ENCODE measurements at regions not wholly inside any gene's neighbourhood (a gene's known extent, or its start where the extent isn't known, plus 50 kb on each side); places are given as distances from the start of the nearest gene placed in this dataset.

DNA sequence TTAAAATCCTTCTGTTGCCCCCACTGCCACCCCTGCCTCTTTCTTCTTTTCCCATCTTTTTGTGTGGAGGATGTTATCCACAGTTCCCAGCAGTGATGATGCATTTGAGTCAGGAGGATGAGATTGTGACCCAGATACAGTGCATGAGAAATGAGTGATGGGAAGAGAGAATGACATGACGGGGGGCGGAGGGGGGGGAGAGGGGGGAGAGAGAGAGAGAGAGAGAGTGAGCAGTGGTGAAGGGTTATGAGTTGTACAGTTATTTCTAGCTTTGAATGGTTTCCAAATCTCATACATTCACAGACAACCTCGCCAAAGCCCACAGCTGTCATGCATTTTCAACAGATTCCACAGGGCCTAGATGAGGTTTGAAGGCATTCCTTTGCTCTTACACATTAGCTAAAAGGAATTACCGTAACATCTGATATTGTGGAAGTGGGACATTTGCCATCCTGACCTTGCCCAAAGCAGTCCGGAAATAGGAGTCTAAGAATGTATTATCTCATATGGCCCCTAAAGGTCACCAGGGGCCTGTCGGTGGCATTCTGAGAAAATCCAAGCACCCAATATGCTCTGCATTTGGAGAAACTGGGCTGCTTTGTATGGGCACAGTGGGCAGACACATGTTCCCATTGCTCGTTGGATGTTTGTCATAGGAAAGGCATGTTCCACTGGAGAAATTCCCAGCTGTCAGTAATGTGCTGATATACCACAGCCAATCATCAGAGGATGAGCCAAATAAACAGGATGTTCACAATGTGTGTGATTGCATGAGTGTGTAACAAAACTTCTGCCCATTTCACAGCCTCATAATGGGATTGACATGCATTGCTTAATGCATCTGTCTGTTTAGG is 435.8 kb downstream of the SPRY1 start:
- in situ Hi-C loops (cut with HindIII; ENCODE audit: low sequenced_read_pairs): no loop called here

DNA sequence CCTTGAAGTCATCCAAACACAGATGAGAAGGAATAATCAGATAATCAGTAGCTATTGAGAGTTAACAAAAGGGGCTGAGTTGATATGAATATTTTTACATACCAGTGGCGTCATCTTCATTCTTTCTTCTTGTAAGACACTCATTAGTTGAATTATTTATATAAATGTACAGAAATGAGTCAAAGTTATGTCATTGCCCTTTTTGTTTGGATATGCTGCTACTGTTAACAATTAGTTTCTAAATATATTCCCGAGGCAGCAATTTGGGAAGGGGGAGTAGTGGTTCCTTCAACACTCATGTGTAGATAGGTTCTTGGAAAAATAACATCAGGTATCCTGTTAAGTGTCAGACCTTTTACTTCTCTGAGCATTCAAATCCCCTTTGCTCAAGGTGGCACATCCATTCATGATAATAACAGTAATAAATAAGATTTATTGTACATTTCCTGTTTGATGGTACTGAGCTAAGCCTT is 436.6 kb downstream of the SPRY1 start:
- in situ Hi-C loops (cut with HindIII; ENCODE audit: low sequenced_read_pairs): no loop called here

DNA sequence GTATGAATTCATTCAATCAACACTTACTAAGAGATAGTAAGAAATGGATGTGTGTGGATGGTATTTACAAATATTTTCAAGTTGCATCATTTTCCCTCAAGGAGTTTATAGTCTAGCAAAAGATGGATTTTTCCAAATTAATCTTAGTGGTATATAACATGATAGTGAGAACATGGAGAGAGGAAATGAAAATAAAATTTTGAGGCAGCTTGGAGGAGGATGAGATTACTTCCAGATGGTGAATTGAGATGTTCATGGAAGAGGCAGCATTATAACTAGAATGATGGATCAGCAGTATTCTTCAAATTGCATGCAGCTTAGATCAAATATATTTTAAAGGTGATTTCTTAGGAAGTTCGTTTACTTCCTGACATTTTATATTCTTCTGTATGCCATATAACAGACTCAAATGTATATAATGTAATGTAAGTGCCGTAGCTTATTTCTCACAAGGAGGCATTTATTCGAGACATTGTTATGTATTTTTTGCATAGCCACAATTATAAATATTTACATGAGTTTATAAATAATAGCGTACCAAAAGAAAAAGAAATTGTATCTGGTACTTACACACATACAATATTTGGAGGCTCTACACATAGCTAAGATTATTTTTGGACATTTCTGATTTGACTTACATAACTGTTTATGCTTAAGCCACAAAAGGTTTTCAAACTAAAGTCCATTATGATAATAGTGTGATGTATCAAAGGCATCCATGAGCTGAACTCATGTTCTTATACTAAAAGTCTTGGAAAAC is 439.4 kb downstream of the SPRY1 start:
- in situ Hi-C loops (cut with HindIII; ENCODE audit: low sequenced_read_pairs): no loop called here

DNA sequence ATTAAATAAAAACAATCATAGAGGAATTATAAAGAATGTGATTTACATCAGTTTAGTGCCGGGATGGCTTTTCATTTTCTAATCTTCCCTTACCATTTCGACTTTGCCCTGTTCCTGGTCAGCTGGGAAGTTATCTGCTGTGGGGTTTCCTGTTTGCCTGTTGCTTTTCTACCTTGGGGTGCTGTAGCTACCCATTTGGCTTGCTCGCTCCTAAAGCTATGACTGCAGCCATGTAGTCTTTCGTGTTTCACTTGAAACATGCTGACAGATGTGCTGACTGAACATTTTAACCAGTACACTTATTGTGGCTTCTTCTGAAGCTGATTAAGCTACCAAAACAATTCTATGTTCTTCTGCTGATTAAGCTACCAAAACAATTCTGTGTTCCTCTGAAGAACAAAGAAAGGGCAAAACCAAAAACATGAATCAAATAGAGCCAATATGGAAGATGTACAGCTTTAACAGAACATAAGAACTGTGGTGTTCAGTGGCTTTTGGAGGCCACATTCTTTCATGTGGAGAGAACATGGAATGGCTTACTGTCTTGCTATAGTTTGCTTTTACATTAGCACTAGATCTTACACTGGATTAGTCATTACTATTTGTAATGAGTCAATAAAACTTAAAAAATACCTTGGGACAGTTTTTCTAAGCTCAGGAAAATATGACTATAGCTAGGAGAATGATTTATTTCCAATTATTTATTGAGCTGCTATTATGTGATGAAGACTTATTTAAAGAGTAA is 440.4 kb downstream of the SPRY1 start:
- in situ Hi-C loops (cut with HindIII; ENCODE audit: low sequenced_read_pairs): no loop called here

DNA sequence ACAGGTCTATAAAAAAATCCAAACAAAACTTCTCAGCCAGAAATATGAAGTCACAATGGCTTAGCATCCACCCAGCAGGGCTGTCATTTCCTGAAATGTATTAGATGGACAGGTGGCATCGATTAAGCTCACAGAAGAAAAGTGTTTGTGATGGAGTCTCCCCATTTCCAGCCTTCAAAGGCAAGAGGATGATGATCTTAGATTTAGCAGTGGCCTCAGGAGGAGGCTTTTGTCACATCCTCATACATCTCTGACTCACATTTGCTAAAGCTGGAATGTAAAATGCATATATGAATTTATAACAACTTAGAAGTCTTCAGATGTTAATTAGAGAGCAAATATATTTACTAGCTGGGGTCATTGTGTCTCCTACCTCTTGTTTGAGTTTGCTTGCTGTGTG is 441.9 kb downstream of the SPRY1 start:
- in situ Hi-C loops (cut with HindIII; ENCODE audit: low sequenced_read_pairs): no loop called here

DNA sequence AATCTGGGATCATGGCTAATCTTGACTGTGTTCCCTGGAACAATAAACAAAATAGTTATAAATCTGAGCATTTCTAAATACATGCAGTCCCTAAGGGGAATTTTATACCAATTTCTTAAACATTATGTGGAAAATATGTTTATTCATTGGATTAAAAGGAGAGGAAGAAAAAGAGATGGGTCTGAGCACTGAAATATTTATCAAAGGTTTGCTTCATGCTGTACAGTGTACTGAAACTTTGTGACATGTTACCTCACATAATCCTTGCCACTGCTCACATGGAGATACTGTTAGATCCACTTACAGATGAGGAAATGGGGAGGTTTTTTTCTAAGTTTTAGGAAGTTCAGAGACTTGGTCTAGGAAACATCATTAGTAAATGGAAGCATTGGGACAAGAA is 443.6 kb downstream of the SPRY1 start:
- in situ Hi-C loops (cut with HindIII; ENCODE audit: low sequenced_read_pairs): no loop called here

DNA sequence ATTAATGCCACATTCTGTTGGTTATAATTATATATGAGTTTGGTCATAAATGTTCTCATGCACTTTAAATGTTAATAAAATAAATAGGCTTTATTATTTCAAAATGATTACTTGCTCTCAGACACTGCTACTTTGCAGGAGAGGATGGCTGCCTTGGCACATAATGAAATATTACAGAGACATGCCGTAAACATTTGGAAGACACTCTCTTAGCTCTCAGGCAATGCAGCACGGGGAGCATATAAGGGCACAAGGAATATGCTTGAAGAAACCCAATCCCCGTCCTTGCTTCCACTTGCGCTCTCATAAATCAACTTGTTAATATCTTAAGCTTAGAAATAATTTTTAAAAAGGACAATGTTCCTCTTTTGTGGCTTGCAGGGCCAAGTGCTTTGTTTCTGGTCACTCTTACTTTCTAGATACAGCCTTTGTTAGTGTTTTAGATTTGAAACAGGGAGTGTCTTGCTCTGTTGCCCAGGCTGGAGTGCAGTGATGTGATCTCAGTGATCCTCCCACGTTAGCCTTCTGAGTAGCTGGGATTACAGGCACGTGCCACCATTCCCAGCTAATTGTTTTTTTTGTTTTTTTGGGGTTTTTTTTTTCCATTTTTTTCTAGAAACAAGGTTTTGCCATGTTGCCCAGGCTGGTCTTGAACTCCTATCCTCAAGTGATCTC is 445.0 kb downstream of the SPRY1 start:
- in situ Hi-C loops (cut with HindIII; ENCODE audit: low sequenced_read_pairs): no loop called here

DNA sequence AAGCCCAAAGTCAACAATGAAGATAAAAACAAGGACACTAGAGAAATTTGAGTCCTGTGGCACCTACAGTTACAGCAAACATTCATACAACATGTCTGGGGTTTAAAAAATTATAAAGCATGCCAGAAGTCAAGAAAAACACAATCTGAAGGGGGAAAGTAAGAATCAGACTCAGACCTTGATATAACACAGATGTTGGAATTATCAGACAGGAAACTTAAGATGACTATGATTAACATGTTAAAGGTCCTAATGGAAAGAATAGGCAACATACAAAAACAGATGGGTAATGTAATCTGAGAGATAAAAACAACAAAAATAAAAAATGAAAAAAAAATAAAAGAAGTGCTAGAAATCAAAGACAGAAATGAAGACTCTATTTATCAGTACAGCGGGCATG is 446.5 kb downstream of the SPRY1 start:
- in situ Hi-C loops (cut with HindIII; ENCODE audit: low sequenced_read_pairs): no loop called here

DNA sequence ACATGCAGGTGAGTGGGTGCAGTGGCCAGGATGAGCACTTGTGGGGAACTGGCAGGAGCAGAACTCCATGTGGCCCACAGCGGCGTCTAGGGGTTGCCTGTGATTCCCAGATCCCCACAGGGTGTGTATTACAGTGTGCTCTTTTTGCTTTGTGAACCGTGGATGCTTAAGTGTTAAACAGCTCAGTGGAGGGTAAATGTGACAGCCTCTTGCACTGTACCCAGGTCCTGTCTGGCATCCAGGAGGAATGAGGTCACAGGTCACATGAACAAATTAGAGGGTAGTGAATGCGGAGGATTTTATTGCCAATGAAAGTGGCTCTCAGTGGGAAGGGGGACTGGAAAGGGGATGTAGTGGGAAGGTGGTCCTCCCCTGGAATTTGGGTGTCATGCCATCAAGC is 447.8 kb downstream of the SPRY1 start:
- in situ Hi-C loops (cut with HindIII; ENCODE audit: low sequenced_read_pairs): no loop called here

DNA sequence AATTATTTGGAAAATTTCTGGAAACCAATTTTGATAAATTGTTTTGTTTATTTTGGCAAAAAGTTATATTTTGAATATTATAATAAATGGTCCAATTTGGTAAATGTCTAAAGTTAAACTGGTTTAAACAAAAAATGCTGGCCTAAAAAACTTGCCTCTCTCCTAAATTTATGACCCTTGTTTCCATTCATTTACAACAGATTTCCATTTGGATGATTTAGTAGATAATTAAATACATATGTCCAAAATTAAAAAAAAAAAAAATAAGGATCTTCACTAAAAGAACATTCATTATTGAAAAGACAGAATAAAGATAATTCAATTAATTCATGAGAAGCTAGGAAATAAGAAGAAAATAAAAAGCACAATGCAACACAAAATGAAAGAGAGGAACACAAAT is 449.5 kb downstream of the SPRY1 start:
- in situ Hi-C loops (cut with HindIII; ENCODE audit: low sequenced_read_pairs): no loop called here

DNA sequence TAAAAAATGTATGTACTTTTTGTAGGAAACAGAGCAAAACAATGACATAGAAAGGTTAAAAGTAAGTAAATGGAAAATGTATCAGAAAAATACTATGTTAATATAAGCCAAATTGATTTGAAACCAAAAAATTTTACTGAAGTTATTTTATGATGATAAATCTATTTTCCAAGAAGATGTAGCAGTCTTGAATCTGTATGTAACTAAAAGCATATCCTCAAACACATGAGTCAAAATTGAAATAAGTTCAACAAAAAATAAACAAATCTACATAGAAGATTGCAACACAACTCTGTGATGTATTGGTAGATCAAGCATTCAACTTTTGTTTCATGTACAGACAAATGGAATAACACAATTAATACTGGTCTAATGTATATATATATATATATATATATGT is 450.0 kb downstream of the SPRY1 start:
- in situ Hi-C loops (cut with HindIII; ENCODE audit: low sequenced_read_pairs): no loop called here

DNA sequence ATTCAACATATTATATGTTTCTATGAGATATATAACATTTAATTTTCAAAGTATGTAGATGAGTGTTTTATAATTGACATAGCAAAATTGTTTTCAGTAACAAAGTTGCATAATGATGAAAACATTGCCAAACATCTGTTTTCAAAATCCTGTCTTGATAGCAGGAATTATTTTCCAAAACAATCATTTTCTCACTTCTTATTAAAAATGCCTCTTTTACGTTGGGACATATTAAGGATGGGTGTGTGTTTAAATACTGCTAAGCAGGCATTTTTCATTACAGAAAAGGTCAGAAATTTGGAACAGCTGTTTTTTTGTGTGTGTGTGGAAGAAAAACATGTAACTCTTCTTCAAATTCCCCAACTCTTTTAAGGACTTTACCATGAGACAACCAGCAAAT is 452.0 kb downstream of the SPRY1 start:
- in situ Hi-C loops (cut with HindIII; ENCODE audit: low sequenced_read_pairs): no loop called here

DNA sequence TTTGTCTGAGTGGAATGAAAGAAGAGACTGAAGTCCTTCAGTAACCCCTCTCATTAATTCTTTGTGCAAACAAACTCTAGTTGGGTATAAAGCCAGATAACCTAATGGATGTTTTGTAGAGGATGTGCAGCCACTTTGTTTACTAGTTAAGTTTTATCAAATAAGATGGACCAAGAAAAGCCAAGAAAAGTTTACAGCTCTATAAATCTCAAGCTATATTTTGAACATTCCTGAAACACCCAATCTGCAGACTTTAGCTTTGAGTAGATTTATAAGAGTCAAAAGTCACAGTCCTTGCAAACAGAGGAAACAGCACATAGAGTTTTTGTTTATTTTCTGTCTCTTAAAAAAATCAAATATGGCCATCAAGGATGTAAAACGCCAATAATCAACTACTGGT is 452.9 kb downstream of the SPRY1 start:
- in situ Hi-C loops (cut with HindIII; ENCODE audit: low sequenced_read_pairs): no loop called here

DNA sequence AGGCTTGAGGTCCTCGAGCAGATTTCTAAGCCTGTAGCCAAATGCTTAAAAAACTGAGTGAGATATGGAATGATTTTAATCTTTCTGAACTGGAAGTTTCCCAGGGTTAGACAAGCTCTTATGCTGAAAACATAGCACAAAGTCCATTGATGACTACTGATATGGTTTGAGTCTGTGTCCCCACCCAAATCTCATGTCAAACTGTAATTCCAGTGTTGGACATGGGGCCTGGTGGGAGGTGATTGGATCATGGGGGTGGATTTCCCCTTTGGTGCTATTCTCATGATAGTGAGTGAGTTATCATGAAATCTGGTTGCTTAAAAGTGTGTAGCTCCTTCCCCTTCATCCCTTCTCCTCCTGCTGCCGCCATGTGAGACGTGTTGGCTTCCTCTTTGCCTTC is 454.9 kb downstream of the SPRY1 start:
- in situ Hi-C loops (cut with HindIII; ENCODE audit: low sequenced_read_pairs): no loop called here

DNA sequence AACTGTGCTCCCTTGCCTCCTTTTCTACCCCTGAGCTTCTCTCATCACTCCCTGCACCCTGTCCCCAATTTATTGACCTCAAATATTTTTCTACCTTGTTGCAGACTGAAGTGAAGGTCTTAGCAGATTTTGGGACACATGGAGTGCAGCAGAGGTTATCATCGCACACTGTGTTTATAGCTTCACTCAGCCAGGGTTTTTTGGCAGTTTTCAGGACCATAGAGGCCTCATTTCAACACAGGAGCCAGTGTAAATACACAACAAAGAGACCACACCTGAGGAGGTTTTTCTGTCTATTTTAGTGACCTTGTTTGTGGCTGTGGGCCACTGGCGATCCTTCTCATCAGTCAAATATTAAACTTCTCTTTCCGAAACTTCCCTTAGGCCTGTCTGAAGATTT is 457.1 kb downstream of the SPRY1 start:
- in situ Hi-C loops (cut with HindIII; ENCODE audit: low sequenced_read_pairs): no loop called here

DNA sequence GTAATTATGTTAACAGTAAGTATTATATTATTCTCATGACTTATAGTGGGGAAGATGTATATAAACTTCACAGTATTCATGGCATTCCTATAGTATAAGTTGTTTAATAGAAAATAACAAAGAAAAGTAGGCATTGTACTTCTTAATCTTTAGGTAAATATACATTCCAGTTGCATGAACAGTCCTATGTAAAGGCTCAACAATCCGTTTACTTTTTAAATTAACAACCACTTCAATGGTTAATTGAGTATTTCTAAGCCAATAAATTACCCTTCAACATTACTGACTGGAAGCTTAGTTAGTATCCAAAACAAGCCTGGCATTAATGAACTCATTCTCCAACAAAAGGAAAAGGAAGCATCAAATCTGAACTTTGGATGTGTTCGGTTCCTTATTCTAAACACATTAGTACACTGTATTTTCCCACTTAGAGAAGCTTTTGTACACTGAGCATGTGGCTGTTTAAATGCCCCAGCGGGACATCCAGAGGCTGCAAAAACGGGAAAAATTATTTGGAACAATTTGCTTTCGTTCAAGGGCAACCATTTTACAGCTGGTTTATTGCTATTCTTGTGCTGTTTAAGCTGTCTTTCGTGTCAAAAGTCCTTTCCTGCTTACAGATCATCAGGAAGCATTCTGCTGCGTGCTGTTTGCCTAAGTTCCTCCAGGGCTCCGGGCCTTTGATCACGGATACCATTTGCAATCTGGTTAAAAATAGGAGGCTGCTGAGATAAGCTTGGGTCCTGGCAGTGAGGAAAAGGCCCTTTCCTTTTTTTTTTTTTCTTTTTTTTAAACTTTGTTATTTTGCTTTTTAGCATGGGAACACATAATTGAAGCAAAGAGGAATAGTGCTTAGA is 460.3 kb downstream of the SPRY1 start:
- in situ Hi-C loops (cut with HindIII; ENCODE audit: low sequenced_read_pairs): no loop called here

DNA sequence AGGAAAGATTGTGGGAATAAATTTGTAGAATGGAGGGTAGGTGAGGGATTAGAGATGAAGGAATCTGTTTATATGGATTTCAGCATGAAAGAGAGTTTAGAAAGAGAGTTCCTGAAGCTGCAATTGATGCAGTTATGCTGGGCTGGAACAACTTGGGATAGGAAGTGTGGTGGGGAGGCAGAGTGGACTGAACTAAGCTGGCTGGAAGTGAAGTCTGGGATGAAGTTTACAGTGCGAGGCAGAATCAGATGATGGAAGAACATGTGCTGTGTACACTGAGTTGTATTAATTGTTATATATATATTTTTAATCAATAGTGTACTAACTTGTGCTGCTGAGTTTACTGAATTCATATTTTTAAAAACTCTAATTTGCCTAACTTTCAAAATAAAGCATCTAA is 461.9 kb downstream of the SPRY1 start:
- in situ Hi-C loops (cut with HindIII; ENCODE audit: low sequenced_read_pairs): no loop called here

DNA sequence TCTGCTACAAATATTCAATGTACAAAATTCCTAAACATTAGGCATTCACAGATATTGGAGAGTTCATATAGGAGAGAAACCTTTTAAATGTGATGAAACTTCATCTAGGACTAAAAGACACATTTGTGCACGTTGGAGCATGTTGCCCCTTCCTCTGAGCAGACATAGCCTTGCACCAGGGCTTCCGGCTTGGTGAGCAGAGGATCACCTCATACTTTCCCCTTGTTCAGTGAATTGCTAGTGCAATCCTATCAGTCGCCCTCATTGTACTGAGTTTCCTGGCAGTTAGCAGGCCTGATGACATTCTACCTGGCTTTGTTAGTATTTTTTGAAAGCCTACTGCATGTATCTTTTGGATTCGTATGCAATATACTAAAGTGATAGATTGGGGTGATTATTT is 466.2 kb downstream of the SPRY1 start:
- in situ Hi-C loops (cut with HindIII; ENCODE audit: low sequenced_read_pairs): no loop called here

DNA sequence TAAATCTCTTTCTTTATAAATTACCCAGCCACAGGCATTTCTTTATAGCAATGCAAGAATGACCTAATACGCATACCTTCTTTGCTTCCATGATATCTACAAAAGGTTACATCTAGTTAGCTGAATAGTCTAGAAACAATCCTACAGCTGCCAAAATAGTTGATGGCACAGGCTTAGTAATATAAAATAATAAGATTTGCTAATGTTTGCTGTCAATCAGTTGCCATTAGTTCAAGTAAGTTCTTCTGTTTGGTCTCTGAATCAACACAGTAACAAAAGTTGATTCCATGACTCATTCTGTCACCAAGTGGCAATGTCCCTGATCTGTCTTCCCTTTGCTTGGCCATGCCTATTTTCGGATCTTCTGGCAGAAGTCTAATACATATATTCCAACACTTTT is 470.2 kb downstream of the SPRY1 start:
- in situ Hi-C loops (cut with HindIII; ENCODE audit: low sequenced_read_pairs): no loop called here
